Trophoblast cell (in vitro differentiated cells and primary cell): ENCODE measurements at regions not wholly inside any gene's neighbourhood (a gene's known extent, or its start where the extent isn't known, plus 50 kb on each side); places are given as distances from the start of the nearest gene placed in this dataset.

ENCODE experiments used
- DNase-seq, 2 donors: peaks; one replicate each; pipeline ENCODE4 v3.0.0-alpha.2; 2016
- H2AFZ ChIP-seq: 2 replicates; pipeline ENCODE4 v1.6.1; 2013; ENCODE audit warnings: low read length, moderate library complexity, mild to moderate bottlenecking; ENCODE audit not compliant: insufficient read depth, poor library complexity
- H2AK5ac ChIP-seq: 2 replicates; pipeline ENCODE4 v1.6.1; 2013; ENCODE audit warnings: mild to moderate bottlenecking, low read length
- H2BK120ac ChIP-seq: 2 replicates; pipeline ENCODE4 v1.6.1; 2013; ENCODE audit warnings: low read length, mild to moderate bottlenecking, moderate library complexity; ENCODE audit not compliant: insufficient read depth, poor library complexity
- H2BK12ac ChIP-seq: 2 replicates; pipeline ENCODE4 v1.6.1; 2013; ENCODE audit warnings: mild to moderate bottlenecking, low read length, moderate library complexity
- H2BK5ac ChIP-seq: 2 replicates; pipeline ENCODE4 v1.6.1; 2013; ENCODE audit warnings: low read length, low read depth, moderate library complexity, mild to moderate bottlenecking; ENCODE audit not compliant: poor library complexity
- H3K14ac ChIP-seq: 2 replicates; pipeline ENCODE4 v1.6.1; 2013; ENCODE audit warnings: mild to moderate bottlenecking, low read length
- H3K18ac ChIP-seq: 2 replicates; pipeline ENCODE4 v1.6.1; 2013; ENCODE audit warnings: mild to moderate bottlenecking, low read length
- H3K23ac ChIP-seq: 2 replicates; pipeline ENCODE4 v1.6.1; 2013; ENCODE audit warnings: low read length
- H3K27ac ChIP-seq: 2 replicates; pipeline ENCODE4 v1.5.1; 2013; ENCODE audit warnings: low read depth, mild to moderate bottlenecking, inconsistent platforms, low read length, moderate library complexity
- H3K27me3 ChIP-seq: 2 replicates; pipeline ENCODE4 v1.6.1; 2013; ENCODE audit warnings: inconsistent platforms, mild to moderate bottlenecking, low read length, moderate library complexity; ENCODE audit not compliant: insufficient read depth
- H3K36me3 ChIP-seq, 2 experiments: 1 replicate in 1 of 2; 2 replicates in 1 of 2; pipeline ENCODE4 v1.6.1; 2013; ENCODE audit warnings: low read length in 2 of 2, mild to moderate bottlenecking in 2 of 2, moderate library complexity in 1 of 2; ENCODE audit not compliant: insufficient read depth in 2 of 2, control insufficient read depth in 1 of 2
- H3K4ac ChIP-seq: 2 replicates; pipeline ENCODE4 v1.6.1; 2013; ENCODE audit warnings: low read depth, mild to moderate bottlenecking, low read length, moderate library complexity
- H3K4me1 ChIP-seq, 2 experiments: 1 replicate in 1 of 2; 2 replicates in 1 of 2; pipeline ENCODE4 v1.6.1; 2013; ENCODE audit warnings: low read length in 2 of 2, mild to moderate bottlenecking in 2 of 2, moderate library complexity in 1 of 2; ENCODE audit not compliant: insufficient read depth in 2 of 2, control insufficient read depth in 1 of 2
- H3K4me2 ChIP-seq: 2 replicates; pipeline ENCODE4 v1.6.1; 2013; ENCODE audit warnings: inconsistent platforms, mild to moderate bottlenecking, low read length, moderate library complexity
- H3K4me3 ChIP-seq: 2 replicates; pipeline ENCODE4 v1.5.1; 2013; ENCODE audit warnings: mild to moderate bottlenecking, low read depth, low read length, inconsistent platforms
- H3K79me1 ChIP-seq: one replicate; pipeline ENCODE4 v1.6.1; 2013; ENCODE audit warnings: low read length
- H3K79me2 ChIP-seq: 2 replicates; pipeline ENCODE4 v1.6.1; 2013; ENCODE audit warnings: low read length, mild to moderate bottlenecking; ENCODE audit not compliant: control insufficient read depth, insufficient read depth, poor library complexity
- H3K9ac ChIP-seq: 2 replicates; pipeline ENCODE4 v1.6.1; 2013; ENCODE audit warnings: mild to moderate bottlenecking, low read length
- H3K9me3 ChIP-seq: 2 replicates; pipeline ENCODE4 v1.6.1; 2013; ENCODE audit warnings: low read depth, mild to moderate bottlenecking, control low read depth, inconsistent platforms, low read length; ENCODE audit not compliant: insufficient read depth
- H4K12ac ChIP-seq: 2 replicates; pipeline ENCODE4 v1.6.1; 2013; ENCODE audit warnings: low read depth, mild to moderate bottlenecking, low read length, moderate library complexity
- H4K8ac ChIP-seq: 2 replicates; pipeline ENCODE4 v1.6.1; 2013; ENCODE audit warnings: low read depth, mild to moderate bottlenecking, low read length, moderate library complexity
- H4K91ac ChIP-seq: one replicate; pipeline ENCODE4 v1.6.1; 2013; ENCODE audit warnings: low read depth, mild to moderate bottlenecking, low read length, moderate library complexity
- WGBS: extraction: QIAGEN DNeasy Blood & Tissue Kit; methylation state at CpG from one replicate; pipeline ENCODE4 v1.1.7; 2013; ENCODE audit warnings: missing lambda C conversion rate; ENCODE audit not compliant: insufficient read length, insufficient coverage; ENCODE audit errors: extremely low coverage; 5-methylcytosine and 5-hydroxymethylcytosine counted together

GRCh38 chr13:80718970-80719369 is 378.0 kb upstream of the SPRY2 start:
- no peak overlapping the region for H2BK120ac ChIP-seq

GRCh38 chr13:80717776-80718175 is 376.9 kb upstream of the SPRY2 start:
- no peaks in the 10 kb centered on the region for H3K79me2 ChIP-seq
- no peak overlapping the region for H2AK5ac ChIP-seq
- no peak for DNase-seq
- no peak overlapping the region for H2BK12ac ChIP-seq
- peaks cover 2% of the 10 kb centered on the region for H3K9me3 ChIP-seq
- H3K14ac ChIP-seq, result no peak overlapping the region
- no peak overlapping the region for H2BK120ac ChIP-seq
- no peak overlapping the region for H4K91ac ChIP-seq
- H3K9ac ChIP-seq, result no peak overlapping the region
- no peaks in the 10 kb centered on the region for H3K36me3 ChIP-seq
- no peak overlapping the region for H3K4me2 ChIP-seq
- no peaks in the 10 kb centered on the region for H3K79me1 ChIP-seq
- H2AFZ ChIP-seq, result no peak overlapping the region
- H3K27ac ChIP-seq, result no peak overlapping the region
- H3K4me1 ChIP-seq, result no peaks in the 10 kb centered on the region
- H2BK5ac ChIP-seq, result no peak overlapping the region
- no peak overlapping the region for H3K4ac ChIP-seq
- WGBS, result no CpG with 5 or more reads among the region's 4 CpGs
- H3K4me3 ChIP-seq, result no peak overlapping the region
- H4K8ac ChIP-seq, result no peak overlapping the region
- no peak overlapping the region for H3K18ac ChIP-seq
- H3K27me3 ChIP-seq, result no peaks in the 10 kb centered on the region
- H3K23ac ChIP-seq, result no peak overlapping the region
- no peak overlapping the region for H4K12ac ChIP-seq

More at GRCh38 chr13:80718970-80719369, 378.0 kb upstream of the SPRY2 start:
- no peak overlapping the region for H3K9ac ChIP-seq
- no peak overlapping the region for H3K14ac ChIP-seq
- H3K23ac ChIP-seq, result no peak overlapping the region
- no peak overlapping the region for H2BK12ac ChIP-seq
- H4K12ac ChIP-seq, result no peak overlapping the region
- H2AK5ac ChIP-seq, result no peak overlapping the region
- H2AFZ ChIP-seq, result no peak overlapping the region
- no peak overlapping the region for H3K4ac ChIP-seq
- H4K91ac ChIP-seq, result no peak overlapping the region
- no peak overlapping the region for H3K18ac ChIP-seq
- no peaks in the 10 kb centered on the region for H3K36me3 ChIP-seq
- H3K79me1 ChIP-seq, result no peaks in the 10 kb centered on the region
- no peaks in the 10 kb centered on the region for H3K9me3 ChIP-seq
- no peak for DNase-seq
- no peak overlapping the region for H3K4me2 ChIP-seq
- no CpG with 5 or more reads among the region's 1 CpG for WGBS
- no peaks in the 10 kb centered on the region for H3K27me3 ChIP-seq
- H2BK5ac ChIP-seq, result no peak overlapping the region
- no peaks in the 10 kb centered on the region for H3K4me1 ChIP-seq
- H4K8ac ChIP-seq, result no peak overlapping the region
- H3K79me2 ChIP-seq, result no peaks in the 10 kb centered on the region
- H3K27ac ChIP-seq, result no peak overlapping the region
- no peak overlapping the region for H3K4me3 ChIP-seq

GRCh38 chr13:80716610-80717081 is 375.7 kb upstream of the SPRY2 start:
- H2AK5ac ChIP-seq, result no peak overlapping the region
- H2AFZ ChIP-seq, result no peak overlapping the region
- no peak overlapping the region for H3K4me2 ChIP-seq
- no peaks in the 10 kb centered on the region for H3K36me3 ChIP-seq
- no peaks in the 10 kb centered on the region for H3K79me1 ChIP-seq
- no peak overlapping the region for H3K4ac ChIP-seq
- WGBS, result no CpG with 5 or more reads among the region's 5 CpGs
- peaks cover 3% of the 10 kb centered on the region for H3K9me3 ChIP-seq
- H2BK120ac ChIP-seq, result no peak overlapping the region
- no peak overlapping the region for H4K12ac ChIP-seq
- no peak overlapping the region for H3K4me3 ChIP-seq
- no peaks in the 10 kb centered on the region for H3K79me2 ChIP-seq
- H3K27ac ChIP-seq, result no peak overlapping the region
- H3K23ac ChIP-seq, result no peak overlapping the region
- H2BK12ac ChIP-seq, result no peak overlapping the region
- no peak overlapping the region for H3K9ac ChIP-seq
- no peaks in the 10 kb centered on the region for H3K27me3 ChIP-seq
- no peak overlapping the region for H2BK5ac ChIP-seq
- no peaks in the 10 kb centered on the region for H3K4me1 ChIP-seq
- H3K18ac ChIP-seq, result no peak overlapping the region
- H4K8ac ChIP-seq, result no peak overlapping the region
- no peak for DNase-seq
- no peak overlapping the region for H4K91ac ChIP-seq
- H3K14ac ChIP-seq, result no peak overlapping the region

GRCh38 chr13:80712026-80712425 is 371.1 kb upstream of the SPRY2 start:
- Histone ChIP-seq H3K14ac (no peak overlapping the region), H2AFZ (no peak overlapping the region), H4K8ac (no peak overlapping the region), H3K4me2 (no peak overlapping the region), H3K79me2 (no peaks in the 10 kb centered on the region), H3K27ac (no peak overlapping the region), H3K18ac (no peak overlapping the region), H4K12ac (no peak overlapping the region), H3K23ac (no peak overlapping the region), H2AK5ac (no peak overlapping the region), H3K9ac (no peak overlapping the region), H3K4me1 (no peaks in the 10 kb centered on the region), H2BK120ac (no peak overlapping the region), H3K36me3 (no peaks in the 10 kb centered on the region), H3K27me3 (no peaks in the 10 kb centered on the region), H2BK5ac (no peak overlapping the region), H3K79me1 (no peaks in the 10 kb centered on the region), H3K4ac (no peak overlapping the region), H3K9me3 (peaks cover 8% of the 10 kb centered on the region), H4K91ac (no peak overlapping the region), H2BK12ac (no peak overlapping the region), H3K4me3 (no peak overlapping the region)
- WGBS, result no CpG with 5 or more reads among the region's 2 CpGs
- DNase-seq, result no peak
